D341Med (cell line): ENCODE measurements at regions not wholly inside any gene's neighbourhood (a gene's known extent, or its start where the extent isn't known, plus 50 kb on each side); places are given as distances from the start of the nearest gene placed in this dataset.

Source experiments
- DNase-seq: peaks from one replicate; pipeline ENCODE4 v3.0.0; 2012; ENCODE audit warnings: low spot score

DNA sequence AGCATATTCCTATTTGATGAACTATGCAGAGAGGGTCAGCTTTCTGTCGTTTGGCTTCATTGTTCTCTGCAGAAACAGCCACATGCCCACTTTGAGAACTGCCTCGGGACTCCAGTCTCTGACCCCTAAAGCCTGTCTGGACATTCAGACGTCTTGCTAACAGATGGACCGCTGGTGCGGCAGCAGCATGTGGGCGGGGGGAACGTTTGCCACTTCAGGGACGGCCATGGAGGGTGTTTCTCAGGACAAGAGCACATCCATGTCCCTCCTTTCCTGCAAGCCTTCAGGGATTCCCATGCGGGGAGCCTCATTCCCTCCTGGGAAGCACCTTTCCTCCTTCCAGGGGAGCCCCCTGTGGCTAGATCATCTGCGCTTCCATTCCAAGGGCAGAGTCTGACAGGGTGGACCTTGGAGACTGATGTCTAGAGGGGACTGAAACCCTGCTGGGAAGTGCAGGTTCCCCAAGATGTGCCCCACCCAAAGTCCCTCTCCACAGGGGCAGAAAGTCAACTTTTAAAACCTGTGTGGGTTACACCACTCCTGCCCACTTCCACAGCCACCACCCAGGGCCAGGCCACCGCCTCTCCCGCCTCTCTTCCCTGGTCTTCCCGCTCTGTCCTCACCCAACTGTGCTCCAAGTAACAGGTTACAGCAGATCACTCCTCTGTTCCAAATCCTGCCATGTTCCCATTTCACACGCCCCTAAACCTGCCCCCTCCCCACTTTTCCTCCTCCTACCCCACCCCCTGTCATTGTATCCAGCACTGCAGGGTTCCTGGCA lies 94.8 kb upstream of the PMEPA1 start:
- DNase-seq: no peak

DNA sequence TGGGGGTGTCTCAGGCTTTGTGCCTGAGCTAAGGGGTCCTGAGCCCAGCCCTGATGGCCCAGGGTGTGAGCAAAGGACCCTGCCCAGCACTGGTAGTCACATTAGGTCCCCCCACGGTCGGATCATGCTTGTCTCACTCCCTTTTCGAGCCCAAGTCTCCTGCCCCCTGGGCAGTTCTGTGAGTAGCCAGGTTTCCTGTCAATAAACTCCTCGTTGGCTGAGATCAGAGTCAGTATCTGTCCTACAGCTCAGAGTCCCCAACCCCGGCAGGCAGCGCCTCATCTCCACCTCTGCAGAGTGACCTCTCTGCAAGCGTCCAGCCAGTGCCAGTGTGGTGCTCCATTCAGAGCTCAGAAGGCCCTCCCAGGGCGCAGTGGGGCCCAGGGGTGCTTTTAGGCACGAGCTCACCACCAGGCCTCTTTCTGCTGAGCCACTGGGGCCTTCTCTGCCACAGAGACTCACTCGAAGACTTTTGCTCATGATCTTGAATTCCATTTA lies 93.7 kb upstream of the PMEPA1 start:
- DNase-seq: no peak

DNA sequence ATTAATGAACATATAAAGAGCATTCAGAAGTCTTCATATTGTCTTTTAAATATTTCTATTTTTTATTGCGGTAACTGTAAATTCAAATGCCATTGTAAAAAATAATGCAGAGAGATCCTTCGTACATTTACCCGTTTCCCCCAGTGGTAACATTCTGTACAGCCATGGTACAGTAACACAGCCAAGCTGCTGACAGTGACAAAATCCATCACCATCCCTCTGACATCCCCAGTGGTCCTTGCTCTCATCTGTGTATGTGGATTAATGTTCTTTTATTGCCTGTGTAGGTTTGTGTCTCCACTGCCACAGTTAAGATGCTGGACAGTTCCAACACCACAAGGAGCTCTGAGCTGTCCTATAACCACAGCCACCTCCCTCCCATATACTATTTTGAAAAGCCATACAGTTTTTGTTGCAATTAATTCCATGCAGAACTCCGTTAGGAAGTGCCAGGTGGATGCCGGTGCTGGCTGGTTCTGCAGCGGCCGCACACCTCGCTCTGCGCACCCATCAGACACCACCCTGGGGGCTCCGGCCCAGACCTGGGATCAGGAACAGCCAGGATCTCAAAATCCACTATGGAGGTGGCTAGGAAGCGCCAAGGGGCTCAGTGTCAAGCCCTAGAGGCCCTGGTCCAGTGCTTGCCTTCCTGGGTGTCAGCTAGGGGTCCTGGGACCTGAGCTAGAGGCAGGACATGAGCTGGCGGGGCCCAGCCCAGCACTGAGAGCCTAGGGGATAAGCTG lies 93.1 kb upstream of the PMEPA1 start:
- DNase-seq: no peak

DNA sequence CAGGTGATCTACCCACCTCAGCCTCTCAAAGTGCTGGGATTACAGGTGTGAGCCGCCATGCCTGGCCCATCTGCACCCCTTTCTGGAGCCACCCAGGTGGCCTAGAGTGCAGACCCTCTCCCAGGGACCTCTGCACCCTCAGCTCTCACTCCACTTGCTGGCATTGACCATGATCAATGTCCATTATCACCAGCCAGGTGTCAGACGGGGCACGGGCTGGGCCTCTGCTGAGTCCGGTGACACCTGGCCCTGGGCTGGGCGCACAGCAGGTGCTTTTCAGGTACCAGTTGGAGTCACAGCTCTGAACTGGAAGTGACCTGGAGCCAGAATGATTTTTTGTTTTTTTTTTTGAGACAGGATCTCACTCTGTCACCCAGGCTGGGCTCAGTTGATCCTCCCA lies 91.8 kb upstream of the PMEPA1 start:
- no peak for DNase-seq

DNA sequence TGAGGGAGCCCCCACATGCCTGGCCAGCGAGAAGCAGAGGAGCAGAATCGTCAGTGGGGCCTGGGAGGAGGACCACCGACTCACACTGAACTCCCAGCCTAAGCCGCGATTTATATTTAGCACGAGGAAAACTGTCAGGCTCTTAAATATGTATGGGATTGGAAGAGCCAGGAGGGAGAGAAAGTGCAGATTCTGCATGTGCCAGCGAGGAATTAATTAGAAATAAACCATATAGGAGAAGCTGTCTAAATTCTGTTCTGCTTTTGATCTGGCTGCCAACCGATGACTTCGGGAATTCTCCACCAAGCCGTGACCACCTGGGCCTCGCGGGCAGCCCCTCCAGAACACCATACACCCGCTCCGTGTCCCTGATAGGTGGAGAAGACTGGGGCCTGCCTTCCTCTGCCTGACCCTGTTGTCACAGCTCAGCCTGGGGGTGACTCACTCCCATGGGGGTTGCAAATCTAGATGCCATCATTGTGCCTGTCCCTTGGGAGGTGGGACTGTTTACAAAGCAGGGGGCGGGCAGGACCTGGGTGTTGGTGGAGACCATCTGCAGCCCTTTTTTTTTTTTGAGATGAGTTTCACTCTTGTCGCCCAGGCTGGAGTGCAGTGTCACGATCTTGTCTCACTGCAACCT lies 91.1 kb upstream of the PMEPA1 start:
- no peak for DNase-seq

DNA sequence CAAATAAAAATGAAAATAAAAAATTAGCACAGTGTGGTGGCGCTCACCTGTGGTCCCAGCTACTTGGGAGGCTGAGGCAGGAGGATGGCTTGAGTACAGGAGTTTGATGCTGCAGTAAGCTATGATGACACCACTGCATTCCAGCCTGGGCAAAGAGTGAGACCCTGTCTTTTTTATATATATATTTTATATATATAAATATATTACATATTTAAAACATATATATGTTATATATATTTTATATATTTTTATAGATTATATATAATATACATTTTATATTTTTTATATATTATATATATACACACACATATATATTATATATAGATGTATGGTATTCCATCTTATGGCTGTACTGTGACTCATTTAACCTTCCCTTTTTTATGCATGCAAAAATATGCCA lies 87.6 kb upstream of the PMEPA1 start:
- DNase-seq: no peak

DNA sequence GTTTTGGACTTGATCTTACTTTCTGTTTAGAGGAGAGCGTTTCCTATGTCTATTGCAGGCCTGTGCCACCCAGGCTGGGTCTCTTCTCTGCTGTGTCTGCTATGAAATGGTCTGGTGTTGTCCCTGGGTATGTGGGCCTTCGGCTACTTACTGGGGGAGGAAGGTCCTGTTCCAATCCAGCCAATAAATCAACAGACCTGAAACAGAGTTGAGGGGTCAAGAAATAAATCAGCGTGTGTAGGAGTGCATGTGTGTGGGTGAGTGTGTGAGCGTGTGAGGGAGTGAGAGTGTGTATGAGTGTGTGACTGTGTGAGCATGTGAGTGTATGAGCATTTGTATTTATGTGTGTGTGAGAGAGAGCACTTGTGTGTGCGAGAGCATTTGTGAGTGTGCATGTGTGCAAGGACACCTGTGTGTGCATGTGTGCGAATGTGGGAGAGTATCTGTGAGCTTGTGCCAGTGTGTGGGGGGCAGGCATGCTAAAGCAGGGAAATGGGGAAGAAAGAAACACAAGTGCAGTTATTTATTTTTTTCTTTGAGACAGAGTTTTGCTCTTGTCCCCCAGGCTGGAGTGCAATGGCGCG lies 86.3 kb upstream of the PMEPA1 start:
- DNase-seq: no peak

DNA sequence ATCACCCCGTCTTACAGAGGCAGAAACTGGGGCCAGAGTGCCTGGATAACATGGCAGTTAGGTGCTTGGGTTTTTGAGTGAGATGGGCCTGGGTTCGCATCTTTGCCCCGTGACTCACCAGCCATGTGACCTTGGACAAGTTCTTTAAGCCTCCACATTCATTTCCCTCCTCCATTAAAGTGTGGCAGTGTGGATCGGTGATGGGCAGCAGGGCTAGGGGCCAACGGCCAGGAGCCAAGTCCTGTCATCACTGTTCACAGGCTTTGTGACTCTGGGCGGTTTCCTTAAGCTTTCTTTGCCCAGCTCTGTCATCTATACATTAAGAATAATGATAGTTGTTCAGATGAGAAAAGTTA lies 85.5 kb upstream of the PMEPA1 start:
- DNase-seq: no peak

DNA sequence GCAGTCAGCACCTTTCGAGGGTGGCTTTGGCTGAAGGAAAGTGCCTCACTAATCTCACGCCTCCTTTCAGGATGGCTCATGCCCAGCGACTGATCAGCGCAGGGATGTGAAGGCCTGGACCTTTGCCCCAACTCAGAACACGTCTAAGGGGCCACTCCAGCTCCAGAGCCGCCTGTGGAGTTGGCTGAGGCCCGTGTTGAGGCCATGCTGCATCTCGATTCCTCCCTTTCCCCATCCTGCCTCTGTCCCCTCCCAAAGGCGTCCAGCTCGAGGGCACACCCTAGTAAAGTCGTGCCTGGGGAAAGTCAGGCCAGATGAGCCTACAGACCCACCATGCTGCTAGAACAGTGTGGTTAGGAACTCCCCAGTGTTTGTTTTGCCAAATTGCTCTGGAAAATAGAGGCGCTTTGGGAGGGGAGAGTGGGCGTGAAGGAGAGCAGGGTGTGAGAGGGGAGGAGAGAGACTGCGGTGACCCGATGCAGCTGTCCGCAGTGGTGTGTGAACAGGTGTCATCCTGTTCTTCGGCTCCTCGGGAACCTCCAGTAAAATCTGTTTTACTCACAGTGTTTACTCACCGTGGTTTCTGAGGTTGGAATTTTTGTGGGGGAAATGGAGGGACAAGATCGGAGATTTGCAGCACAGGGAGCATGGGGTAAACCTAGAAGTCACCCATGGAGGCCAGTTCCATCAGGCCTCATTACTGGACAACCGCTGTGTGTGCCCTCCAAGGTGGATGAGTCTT lies 85.0 kb upstream of the PMEPA1 start:
- DNase-seq: no peak

DNA sequence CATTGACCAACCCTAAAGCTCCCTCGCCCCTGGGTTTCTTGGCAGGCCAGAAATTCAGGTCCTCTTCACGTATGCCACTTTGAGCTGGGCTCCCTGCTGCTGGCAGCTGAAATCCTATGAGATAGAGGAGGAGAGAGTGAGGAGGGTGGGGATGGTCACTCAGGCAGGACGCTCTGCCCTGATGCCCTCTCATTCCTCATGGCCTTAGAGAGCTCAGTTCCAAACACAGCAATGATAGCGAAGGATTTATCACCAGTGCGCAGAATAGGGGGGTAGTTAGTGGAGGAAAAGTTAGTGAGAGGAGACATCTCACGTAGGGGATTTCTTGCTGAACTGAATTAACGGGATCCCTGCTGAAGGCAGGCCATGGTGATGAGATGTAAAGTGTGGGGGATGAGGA lies 84.2 kb upstream of the PMEPA1 start:
- no peak for DNase-seq

DNA sequence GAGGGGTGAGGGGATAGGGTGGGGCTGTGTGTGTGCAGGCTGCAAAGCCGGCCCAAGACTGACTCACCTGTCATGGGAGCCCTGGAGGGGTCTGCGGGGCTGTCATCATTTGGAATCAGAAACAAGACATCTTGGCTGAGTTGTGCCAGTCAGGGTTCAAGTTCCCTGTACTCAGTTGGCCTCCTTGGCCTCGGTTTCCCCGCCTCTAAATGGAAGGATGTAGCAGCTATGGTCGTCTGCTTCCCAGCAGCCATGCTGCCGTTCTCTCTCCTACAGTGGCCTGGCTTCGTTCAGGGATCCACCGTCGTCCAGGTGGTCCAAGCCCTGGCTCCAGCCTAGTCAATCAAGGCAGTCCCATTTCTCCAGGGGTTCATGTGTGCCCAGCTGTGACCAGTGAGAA lies 83.6 kb upstream of the PMEPA1 start:
- no peak for DNase-seq

DNA sequence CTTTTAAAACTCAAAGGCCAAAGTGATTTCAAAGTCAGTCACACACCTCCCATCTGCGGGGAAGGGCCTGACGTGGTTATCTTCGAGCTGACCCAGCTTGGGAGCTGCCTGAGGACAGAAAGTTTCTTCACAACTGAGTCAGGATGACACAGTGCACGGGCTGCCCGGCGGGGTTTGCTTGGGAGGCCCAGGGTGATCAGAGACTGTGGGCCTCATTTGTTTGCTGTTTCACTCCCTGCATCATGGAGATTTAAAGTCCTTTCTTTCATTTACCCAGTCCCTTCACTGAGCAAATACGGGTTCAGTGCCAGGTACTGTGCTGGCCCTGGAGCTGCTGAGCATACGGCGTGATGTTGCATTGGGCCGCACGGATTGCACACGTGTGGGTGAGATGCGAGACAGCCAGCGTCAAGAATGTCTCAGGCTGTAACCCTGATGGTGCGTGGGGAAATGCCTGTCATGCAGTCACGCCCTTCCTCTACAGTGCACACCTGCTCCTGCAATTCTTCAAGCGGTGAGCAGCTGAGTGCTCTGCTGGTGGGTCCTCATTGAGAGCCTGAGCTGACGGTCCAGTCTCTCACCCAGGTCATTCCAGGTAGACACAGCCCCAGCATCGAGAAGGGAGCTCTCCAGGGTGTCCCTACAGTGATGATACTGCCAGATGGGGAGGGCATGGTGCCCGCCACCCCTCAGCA lies 82.7 kb upstream of the PMEPA1 start:
- no peak for DNase-seq

DNA sequence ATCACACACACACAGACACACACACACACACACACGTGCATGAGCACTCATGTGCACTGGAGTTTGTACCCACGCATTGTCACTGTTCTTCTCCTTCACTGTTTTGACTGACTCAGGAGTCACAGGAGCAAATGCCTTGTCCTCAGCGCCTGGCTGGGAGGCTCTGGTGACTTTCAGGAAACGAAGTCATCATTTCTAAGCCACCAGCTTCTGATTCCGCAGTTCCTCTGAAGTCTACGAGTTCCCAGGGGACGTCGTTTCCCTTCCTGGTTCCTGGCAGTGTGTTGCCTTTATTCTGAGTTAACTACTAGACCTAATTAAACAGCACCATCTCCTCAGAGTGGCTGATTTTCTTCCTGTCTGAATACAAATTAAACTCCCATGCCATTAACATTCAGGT lies 82.2 kb upstream of the PMEPA1 start:
- no peak for DNase-seq

DNA sequence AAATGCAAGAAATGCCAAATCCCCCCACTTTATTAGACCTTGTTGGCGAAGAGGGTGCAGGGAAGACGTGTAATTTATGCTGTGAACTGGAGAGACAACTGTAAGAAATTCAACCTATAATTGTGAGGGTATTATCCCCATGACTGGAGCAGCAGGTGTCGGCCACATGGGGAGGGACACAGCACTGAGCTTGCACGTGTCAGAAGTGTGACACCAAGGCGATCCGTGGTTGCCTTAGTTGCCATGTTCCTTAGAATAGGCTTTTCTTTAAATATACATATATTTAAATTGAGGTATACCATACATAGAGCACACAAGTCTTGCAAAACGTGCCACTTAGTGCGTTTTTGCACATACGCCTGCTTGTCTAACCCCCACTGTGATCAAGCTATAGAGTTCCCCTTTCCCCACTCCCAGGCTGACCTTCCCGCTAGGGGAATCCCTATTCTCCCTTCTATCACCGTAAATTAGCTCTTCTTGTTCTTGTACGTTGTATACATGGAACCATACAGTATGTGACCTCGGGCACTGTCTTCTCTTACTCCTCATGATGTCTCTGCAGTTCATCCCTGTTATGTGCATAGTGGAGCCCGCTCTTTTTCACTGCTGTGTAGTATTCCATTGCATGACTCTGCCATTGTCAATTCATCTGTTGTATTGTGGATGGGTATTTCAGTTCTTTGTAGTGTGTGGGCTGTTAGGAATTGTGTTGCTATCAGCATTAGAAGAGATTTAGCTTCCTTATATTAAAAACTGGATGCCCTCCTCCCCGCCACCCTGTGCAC lies 81.6 kb upstream of the PMEPA1 start:
- no peak for DNase-seq

DNA sequence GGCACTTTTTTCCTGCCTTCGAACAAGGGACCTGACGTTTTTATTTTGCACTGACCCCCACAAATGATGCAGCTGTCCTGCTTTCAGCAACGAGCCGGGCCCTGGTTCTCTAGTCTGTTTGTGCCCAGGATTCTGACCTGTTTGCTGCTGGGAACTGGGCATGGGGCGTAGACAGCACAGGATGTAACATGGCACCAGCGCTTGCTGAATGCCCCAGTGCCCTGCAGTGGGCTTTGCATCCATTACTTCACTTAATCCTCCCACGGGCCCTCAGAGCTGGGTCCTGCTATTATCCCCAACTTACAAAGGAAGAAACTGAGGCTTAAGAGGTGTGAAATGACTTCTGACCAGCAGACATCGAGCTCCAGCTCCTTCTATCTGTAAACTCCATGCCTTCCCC lies 80.4 kb upstream of the PMEPA1 start:
- no peak for DNase-seq

DNA sequence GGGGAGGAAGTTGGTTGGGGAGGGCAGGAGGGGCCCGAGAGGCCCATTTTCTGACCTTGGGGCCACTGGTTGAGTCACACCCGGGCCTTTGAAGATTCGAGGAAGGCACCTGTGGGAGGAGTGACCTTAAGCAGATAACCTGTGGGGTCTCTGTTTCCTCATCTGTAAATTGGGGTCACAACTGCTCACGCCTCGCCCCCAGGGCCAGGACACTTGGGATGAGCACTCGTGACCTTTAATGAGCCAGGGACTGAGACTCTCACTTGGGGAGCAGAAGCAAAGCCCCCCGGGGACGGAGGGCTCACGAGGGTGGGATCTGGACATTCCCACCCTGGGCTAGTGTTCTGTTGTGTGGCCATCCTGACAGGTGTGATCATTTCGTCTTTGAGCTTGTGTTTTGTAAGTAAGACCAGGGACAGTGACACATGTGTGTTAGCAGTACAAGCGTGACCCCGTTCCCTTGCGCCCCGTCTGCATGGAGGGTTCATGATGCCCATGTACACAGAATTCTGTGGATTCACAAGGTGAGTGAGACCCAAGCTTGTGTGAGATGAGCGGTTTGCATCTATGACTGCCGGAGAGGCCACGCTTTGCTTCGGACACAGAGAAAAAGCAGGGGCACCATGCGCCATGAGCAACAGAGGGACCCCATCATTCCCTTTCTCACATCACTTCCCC lies 79.3 kb upstream of the PMEPA1 start:
- no peak for DNase-seq

DNA sequence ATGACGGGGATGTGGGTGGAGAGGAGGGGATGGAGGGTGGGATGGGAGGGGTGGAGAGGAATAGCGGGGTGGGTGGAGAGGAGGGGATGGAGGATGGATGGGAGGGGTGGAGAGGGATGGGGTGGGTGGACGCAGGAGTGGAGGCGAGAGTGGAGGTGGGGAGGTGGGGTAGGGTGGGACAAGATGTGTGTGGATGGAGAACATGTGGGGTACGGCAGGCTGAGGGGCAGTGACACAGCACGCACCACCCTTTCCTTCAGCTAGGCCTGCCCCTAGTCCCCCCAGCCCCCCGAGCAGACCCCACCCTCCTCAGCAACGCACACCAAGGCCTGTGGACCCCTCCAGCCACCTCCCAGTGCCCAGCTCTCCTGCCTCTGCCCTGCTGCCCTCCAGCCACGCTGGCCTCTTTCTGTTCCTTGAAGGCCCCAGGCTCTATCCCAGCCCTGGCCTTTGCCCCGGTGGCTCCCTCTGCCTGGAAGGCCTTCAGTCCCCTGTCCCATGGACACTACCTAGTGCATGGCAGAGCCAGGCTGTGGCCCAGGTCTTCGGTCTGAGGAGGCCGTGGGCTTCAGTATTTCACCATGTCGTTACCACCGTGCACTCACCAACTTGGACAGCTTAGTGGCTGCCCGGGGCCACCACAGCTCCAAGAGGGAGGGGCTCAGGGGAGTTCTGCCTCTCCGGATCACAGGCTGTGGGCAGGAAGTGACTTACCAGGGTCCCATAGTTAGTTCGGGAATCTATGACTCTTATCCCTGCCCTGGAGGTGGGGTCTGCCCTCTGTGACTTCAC lies 78.4 kb upstream of the PMEPA1 start:
- DNase-seq: no peak

DNA sequence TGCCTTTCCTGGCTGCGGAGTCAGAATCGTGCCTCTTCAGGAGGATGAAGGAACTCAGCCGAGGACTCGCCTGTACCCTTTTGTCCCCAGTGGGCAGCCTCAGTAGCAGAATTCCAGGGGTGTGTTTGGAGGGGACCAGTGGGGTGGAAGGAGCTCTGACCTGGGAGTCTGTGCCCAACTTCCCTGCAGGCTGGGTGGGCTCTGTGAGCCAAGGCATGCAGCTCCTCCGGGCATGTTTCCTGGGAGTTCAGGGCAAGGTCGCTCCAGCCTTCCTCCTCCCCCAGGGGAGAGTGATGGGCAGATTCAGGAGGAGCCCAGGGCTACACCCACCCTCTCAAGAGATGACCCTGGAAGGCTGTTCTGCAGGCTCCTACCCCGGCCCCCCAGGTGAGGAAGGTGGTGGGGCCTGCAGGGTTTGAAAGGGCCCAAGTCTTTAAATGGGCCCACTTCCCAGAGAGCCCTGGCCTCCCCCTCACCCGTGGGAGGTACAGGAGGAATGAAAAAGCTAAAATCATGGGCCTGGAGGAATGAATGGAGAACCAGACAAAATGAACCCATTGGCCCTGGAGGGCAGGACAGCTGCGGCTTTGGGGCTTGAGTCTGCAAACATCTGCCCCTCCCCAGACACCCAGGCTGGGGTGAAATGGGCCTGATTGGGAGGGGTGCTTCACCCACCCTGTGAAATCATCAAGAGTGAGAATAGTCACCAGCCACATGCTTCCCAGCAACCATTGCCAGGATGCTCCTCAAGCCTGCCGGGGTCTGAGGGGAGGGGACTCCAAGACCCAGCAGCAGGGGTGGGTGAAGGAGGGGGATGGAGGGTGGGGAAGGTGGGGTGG lies 77.6 kb upstream of the PMEPA1 start:
- DNase-seq: no peak
